Right renal cortex interstitium (tissue), 3 donors: ENCODE measurements at regions not wholly inside any gene's neighbourhood (a gene's known extent, or its start where the extent isn't known, plus 50 kb on each side); places are given as distances from the start of the nearest gene placed in this dataset.

Source experiments
- DNase-seq, 3 donors: peaks; one replicate each; pipeline ENCODE4 v3.0.0-alpha.2; 2013; ENCODE audit warnings: low read depth in 3 of 3, low spot score in 2 of 3

- DNase-seq = no peak
These were observed 136.1 kb downstream of the ASCL1 start for GRCh38 chr12:103093499-103094106.

GRCh38 chr12:103097496-103097895, 140.0 kb downstream of the ASCL1 start:
- no peak for DNase-seq

- DNase-seq = no peak
These were observed 142.9 kb downstream of the ASCL1 start for GRCh38 chr12:103100257-103100831.

GRCh38 chr12:103102225-103102744, 144.8 kb downstream of the ASCL1 start:
- no peak for DNase-seq

- no peak for DNase-seq
These were observed 148.6 kb downstream of the ASCL1 start for GRCh38 chr12:103105971-103106597.

GRCh38 chr12:103109861-103110260, 152.4 kb downstream of the ASCL1 start:
- no peak for DNase-seq

- no peak for DNase-seq
These were observed 157.0 kb downstream of the ASCL1 start for GRCh38 chr12:103114296-103115055.

GRCh38 chr12:103128862-103129501, 171.5 kb downstream of the ASCL1 start:
- no peak for DNase-seq

- no peak for DNase-seq
These were observed 173.1 kb downstream of the ASCL1 start for GRCh38 chr12:103130564-103130963.

GRCh38 chr12:103138538-103138937, 181.1 kb downstream of the ASCL1 start:
- DNase-seq = no peak

- DNase-seq = no peak
These were observed 182.4 kb downstream of the ASCL1 start for GRCh38 chr12:103139876-103140275.

- DNase-seq = no peak
These were observed 182.8 kb downstream of the ASCL1 start for GRCh38 chr12:103140286-103140685.

GRCh38 chr12:103144278-103144677, 186.8 kb downstream of the ASCL1 start:
- DNase-seq = no peak

GRCh38 chr12:103160622-103161021, 203.1 kb downstream of the ASCL1 start:
- DNase-seq = no peak

GRCh38 chr12:103161582-103162362, 204.3 kb downstream of the ASCL1 start:
- no peak for DNase-seq

GRCh38 chr12:103166949-103167348, 209.5 kb downstream of the ASCL1 start:
- DNase-seq = no peak

- no peak for DNase-seq
These were observed 215.1 kb downstream of the ASCL1 start for GRCh38 chr12:103172447-103173112.

GRCh38 chr12:103175625-103176024, 218.2 kb downstream of the ASCL1 start:
- no peak for DNase-seq

GRCh38 chr12:103177639-103178255, 220.3 kb downstream of the ASCL1 start:
- DNase-seq = no peak
